OCI-LY3 (cell line): ENCODE measurements at regions not wholly inside any gene's neighbourhood (a gene's known extent, or its start where the extent isn't known, plus 50 kb on each side); places are given as distances from the start of the nearest gene placed in this dataset.

Experiments used
- H2AFZ ChIP-seq: fragments of 200-600, 300-600 bp; shearing (Covaris generic); 2 replicates; pipeline ENCODE4 v1.6.0; 2014; ENCODE audit warnings: antibody characterized with exemption, low read depth, low read length
- H3K27ac ChIP-seq: fragments of 200-600, 300-600 bp; sonication (generic); 2 replicates; pipeline ENCODE4 v1.5.1; 2014; ENCODE audit warnings: mild to moderate bottlenecking, low read length, moderate library complexity, mixed read lengths
- H3K27me3 ChIP-seq: fragments of 200-600, 300-600 bp; sonication (generic); 2 replicates; pipeline ENCODE4 v1.6.1; 2014; ENCODE audit warnings: low read depth, low read length, mixed read lengths
- H3K36me3 ChIP-seq: fragments of 200-600, 300-600 bp; sonication (generic); replicated peaks from 2 replicates; pipeline ENCODE3; 2014; ENCODE audit warnings: low read depth, low read length, mixed read lengths
- H3K4me1 ChIP-seq: fragments of 300-600, 200-600 bp; sonication (generic); 2 replicates; pipeline ENCODE4 v1.6.1; 2014; ENCODE audit warnings: low read length, mixed read lengths
- H3K4me2 ChIP-seq: fragments of 200-600, 300-600 bp; sonication (generic); 2 replicates; pipeline ENCODE4 v1.6.1; 2014; ENCODE audit warnings: low read length, mixed read lengths
- H3K4me3 ChIP-seq: fragments of 300-600, 200-600 bp; sonication (generic); 2 replicates; pipeline ENCODE4 v1.5.1; 2014; ENCODE audit warnings: antibody characterized with exemption, mild to moderate bottlenecking, low read length, moderate library complexity
- H3K79me2 ChIP-seq: fragments of 300-600, 200-600 bp; shearing (Covaris generic); 2 replicates; pipeline ENCODE4 v1.6.1; 2014; ENCODE audit warnings: mild to moderate bottlenecking, low read length, mixed read lengths
- H3K9ac ChIP-seq: fragments of 300-600, 200-600 bp; shearing (Covaris generic); 2 replicates; pipeline ENCODE4 v1.6.0; 2014; ENCODE audit warnings: mild to moderate bottlenecking, low read length, moderate library complexity
- H3K9me3 ChIP-seq: fragments of 200-600, 300-600 bp; shearing (Covaris generic); 2 replicates; pipeline ENCODE4 v1.6.1; 2014; ENCODE audit warnings: low read length, mixed read lengths; ENCODE audit not compliant: insufficient read depth
- H4K20me1 ChIP-seq: fragments of 200-600, 300-600 bp; sonication (generic); 2 replicates; pipeline ENCODE4 v1.6.1; 2016; ENCODE audit warnings: low read length, mixed read lengths; ENCODE audit not compliant: insufficient read depth
- CTCF ChIP-seq: fragments of 200-600, 300-600 bp; sonication (generic); IDR thresholded peaks from 2 replicates; pipeline ENCODE4 v1.5.1; 2014; ENCODE audit warnings: antibody characterized with exemption, low read length, low read depth
- EZH2phosphoT487 ChIP-seq: fragments of 200-600 bp; shearing (Covaris generic); IDR thresholded peaks from 2 replicates; pipeline ENCODE4 v1.6.1; 2018; ENCODE audit warnings: antibody characterized with exemption, mixed run types, low read depth

- no peaks in the 10 kb centered on the region; the same call in 1 of the 2 replicates for H3K27me3 ChIP-seq
- no peaks in the 10 kb centered on the region for H4K20me1 ChIP-seq
- H3K4me1 ChIP-seq, result no peaks in the 10 kb centered on the region
- H3K4me3 ChIP-seq, result no peak overlapping the region
- H2AFZ ChIP-seq, result no peak overlapping the region
- H3K27ac ChIP-seq, result no peak overlapping the region
- no peaks in the 10 kb centered on the region for H3K36me3 ChIP-seq
- TF ChIP-seq CTCF, result no peak
- TF ChIP-seq EZH2phosphoT487, result no peak
- no peaks in the 10 kb centered on the region for H3K9me3 ChIP-seq
- H3K4me2 ChIP-seq, result no peak overlapping the region
- H3K79me2 ChIP-seq, result no peaks in the 10 kb centered on the region
- no peak overlapping the region for H3K9ac ChIP-seq
Observed at GRCh38 chr14:104245723-104246122, 107.3 kb downstream of the KIF26A start.

- Histone ChIP-seq H3K27me3 (no peaks in the 10 kb centered on the region), H3K9ac (no peak overlapping the region), H3K36me3 (no peaks in the 10 kb centered on the region), H4K20me1 (no peaks in the 10 kb centered on the region), H3K4me3 (no peak overlapping the region), H3K4me2 (no peak overlapping the region), H3K9me3 (no peaks in the 10 kb centered on the region), H2AFZ (no peak overlapping the region), H3K79me2 (no peaks in the 10 kb centered on the region), H3K4me1 (no peaks in the 10 kb centered on the region), H3K27ac (no peak overlapping the region)
- no peak for TF ChIP-seq EZH2phosphoT487
- TF ChIP-seq CTCF, result no peak
Observed at GRCh38 chr14:104246401-104247335, 108.3 kb downstream of the KIF26A start.

- Histone ChIP-seq H3K27ac (no peak overlapping the region), H3K36me3 (no peaks in the 10 kb centered on the region), H3K4me1 (no peaks in the 10 kb centered on the region), H3K4me3 (no peak overlapping the region), H4K20me1 (no peaks in the 10 kb centered on the region), H3K4me2 (no peak overlapping the region), H3K9ac (no peak overlapping the region), H3K9me3 (no peaks in the 10 kb centered on the region), H3K79me2 (no peaks in the 10 kb centered on the region), H2AFZ (no peak overlapping the region), H3K27me3 (no peaks in the 10 kb centered on the region)
- TF ChIP-seq CTCF (no peak), EZH2phosphoT487 (no peak)
Observed at GRCh38 chr14:104247336-104248202, 109.2 kb downstream of the KIF26A start.
